Large intestine (tissue), 3 donors: ENCODE measurements at regions not wholly inside any gene's neighbourhood (a gene's known extent, or its start where the extent isn't known, plus 50 kb on each side); places are given as distances from the start of the nearest gene placed in this dataset.
"Not testable (repeated sequence)": the region's sequence is repeated elsewhere in the genome, so short reads cannot be mapped to it uniquely, and the experiment has no call there.

Experiments
- DNase-seq, 2 donors: peaks; one replicate each; pipeline versions ENCODE4 v3.0.0 to v3.0.0-alpha.2; 2013
- H3K27ac ChIP-seq: one replicate; pipeline ENCODE4 v1.5.1; 2013; ENCODE audit warnings: low read length
- H3K27me3 ChIP-seq: 2 replicates; pipeline ENCODE4 v1.6.1; 2013; ENCODE audit warnings: low read length; ENCODE audit not compliant: control insufficient read depth, insufficient read depth
- H3K36me3 ChIP-seq: 2 replicates; pipeline ENCODE4 v1.6.1; 2013; ENCODE audit warnings: low read length; ENCODE audit not compliant: control insufficient read depth, insufficient read depth
- H3K4me1 ChIP-seq: one replicate; pipeline ENCODE4 v1.6.1; 2013; ENCODE audit warnings: low read length; ENCODE audit not compliant: control insufficient read depth, insufficient read depth
- H3K4me3 ChIP-seq: one replicate; pipeline ENCODE4 v1.5.1; 2013; ENCODE audit warnings: low read length
- H3K9me3 ChIP-seq: one replicate; pipeline ENCODE4 v1.6.1; 2013; ENCODE audit warnings: mild to moderate bottlenecking, low read depth, low read length, moderate library complexity; ENCODE audit not compliant: control insufficient read depth
- WGBS: methylation state at CpG from one replicate; pipeline ENCODE4 v1.1.5; 2013; ENCODE audit warnings: low lambda C conversion rate; ENCODE audit not compliant: insufficient coverage; 5-methylcytosine and 5-hydroxymethylcytosine counted together

DNA sequence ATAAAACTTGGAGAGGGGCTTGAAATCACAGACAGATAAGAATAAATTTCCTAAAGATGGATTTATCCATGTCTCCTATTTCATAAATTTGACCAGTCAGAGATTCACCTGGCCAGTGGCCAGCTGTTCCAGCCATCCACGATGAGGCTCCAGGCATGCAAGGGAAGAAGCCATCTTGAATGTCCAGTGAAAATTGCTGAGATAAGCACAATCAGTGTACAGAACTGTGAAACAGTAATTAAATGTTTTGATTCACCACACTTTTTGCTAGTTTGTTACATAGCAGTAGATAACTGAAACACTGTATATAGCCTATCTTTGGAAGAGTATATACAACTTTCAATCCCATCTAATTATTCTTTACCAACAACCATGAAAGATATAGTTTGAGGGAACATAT, 163.5 kb downstream of the HINT1 start:
- no peak for DNase-seq
- Histone ChIP-seq H3K27ac (no peak overlapping the region), H3K27me3 (no peaks in the 10 kb centered on the region), H3K36me3 (no peaks in the 10 kb centered on the region), H3K4me3 (no peak overlapping the region), H3K9me3 (no peaks in the 10 kb centered on the region), H3K4me1 (no peaks in the 10 kb centered on the region)
- 80% methylated on average over 1 of the region's 1 CpG for WGBS

DNA sequence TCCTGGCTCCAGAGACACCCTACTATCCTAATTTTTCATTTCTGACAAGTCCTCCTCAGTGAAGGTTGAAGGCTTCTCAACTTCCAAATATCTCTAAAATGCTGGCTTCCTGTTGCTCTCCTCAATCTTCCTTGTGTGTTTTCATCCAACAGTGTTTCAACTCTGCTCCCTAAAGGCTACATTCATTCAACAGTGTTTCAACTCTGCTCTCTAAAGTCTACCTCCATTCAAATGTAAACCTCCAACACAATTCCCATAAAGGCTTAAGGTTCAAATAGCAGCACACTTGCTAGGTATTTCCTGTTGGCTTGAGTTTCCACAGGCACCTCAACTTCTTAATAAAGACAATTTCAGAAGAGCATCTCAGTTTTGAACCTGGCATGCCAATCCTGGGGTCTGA, 164.8 kb downstream of the HINT1 start:
- Histone ChIP-seq H3K27ac (no peak overlapping the region), H3K4me3 (no peak overlapping the region), H3K4me1 (no peaks in the 10 kb centered on the region), H3K36me3 (no peaks in the 10 kb centered on the region), H3K9me3 (no peaks in the 10 kb centered on the region), H3K27me3 (no peaks in the 10 kb centered on the region)
- no peak for DNase-seq

DNA sequence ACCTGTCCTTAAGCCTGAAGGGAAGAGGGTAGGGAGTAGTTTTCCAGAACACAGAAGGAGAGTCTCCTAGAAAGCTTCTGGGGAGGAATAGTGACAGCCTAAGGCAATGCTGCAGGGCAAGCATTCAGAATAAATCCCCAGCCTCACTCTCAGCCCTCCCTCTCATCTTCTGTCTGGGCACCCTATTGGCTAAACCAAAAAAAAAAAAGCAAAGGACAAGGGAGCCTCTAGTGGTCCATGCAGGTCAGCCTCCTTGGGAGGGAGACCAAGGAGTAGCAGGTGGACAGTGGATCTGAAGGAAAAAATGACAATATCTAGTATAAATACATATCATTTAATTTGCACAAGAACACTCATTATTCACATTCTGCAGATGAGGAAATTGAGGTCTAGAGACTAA, 168.3 kb downstream of the HINT1 start:
- H3K9me3 ChIP-seq, H3K27me3 ChIP-seq, DNase-seq, H3K4me3 ChIP-seq, H3K4me1 ChIP-seq, H3K27ac ChIP-seq, H3K36me3 ChIP-seq: not testable (repeated sequence)

DNA sequence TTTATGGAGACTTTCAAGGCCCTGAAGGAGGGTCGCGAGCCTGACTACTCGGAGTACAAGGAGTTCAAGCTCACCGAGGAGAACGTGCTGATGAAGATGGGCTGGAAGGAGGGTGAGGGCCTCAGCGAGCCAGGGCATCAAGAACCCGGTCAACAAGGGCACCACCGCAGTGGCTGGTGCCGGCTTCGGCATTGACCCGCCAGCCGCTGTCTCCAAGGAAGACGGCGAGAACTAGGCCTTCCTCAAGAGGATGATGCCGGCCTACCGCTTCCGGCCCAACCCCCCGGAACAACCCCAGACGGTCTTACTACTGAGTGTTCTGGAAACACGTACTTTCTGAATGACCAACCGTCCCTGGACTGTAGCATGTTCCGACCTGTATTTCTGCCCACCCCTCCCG, 169.2 kb downstream of the HINT1 start:
- no CpG with 5 or more reads among the region's 23 CpGs for WGBS
- no peak for DNase-seq
- peaks cover 8% of the 10 kb centered on the region for H3K9me3 ChIP-seq
- H3K27me3 ChIP-seq: no peaks in the 10 kb centered on the region
- H3K4me1 ChIP-seq: no peaks in the 10 kb centered on the region
- H3K4me3 ChIP-seq: no peak overlapping the region
- no peak overlapping the region for H3K27ac ChIP-seq
- H3K36me3 ChIP-seq: no peaks in the 10 kb centered on the region

DNA sequence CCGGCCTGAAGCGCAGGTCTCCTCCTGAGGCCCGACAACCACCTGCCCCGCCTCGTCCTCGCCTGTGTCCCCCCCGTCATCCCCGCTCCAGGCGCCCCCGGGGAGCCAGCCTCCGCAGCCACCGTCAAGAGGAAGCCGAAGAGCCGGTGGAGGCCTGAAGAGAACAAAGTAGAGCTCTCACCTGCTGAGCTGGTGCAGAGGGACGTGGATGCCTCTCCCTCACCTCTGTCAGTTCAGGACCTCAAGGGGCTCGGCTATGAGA, 169.9 kb downstream of the HINT1 start:
- WGBS: no CpG with 5 or more reads among the region's 16 CpGs
- Histone ChIP-seq H3K4me3 (no peak overlapping the region), H3K4me1 (no peaks in the 10 kb centered on the region), H3K9me3 (peaks cover 8% of the 10 kb centered on the region), H3K27ac (no peak overlapping the region), H3K36me3 (no peaks in the 10 kb centered on the region), H3K27me3 (no peaks in the 10 kb centered on the region)
- no peak for DNase-seq

DNA sequence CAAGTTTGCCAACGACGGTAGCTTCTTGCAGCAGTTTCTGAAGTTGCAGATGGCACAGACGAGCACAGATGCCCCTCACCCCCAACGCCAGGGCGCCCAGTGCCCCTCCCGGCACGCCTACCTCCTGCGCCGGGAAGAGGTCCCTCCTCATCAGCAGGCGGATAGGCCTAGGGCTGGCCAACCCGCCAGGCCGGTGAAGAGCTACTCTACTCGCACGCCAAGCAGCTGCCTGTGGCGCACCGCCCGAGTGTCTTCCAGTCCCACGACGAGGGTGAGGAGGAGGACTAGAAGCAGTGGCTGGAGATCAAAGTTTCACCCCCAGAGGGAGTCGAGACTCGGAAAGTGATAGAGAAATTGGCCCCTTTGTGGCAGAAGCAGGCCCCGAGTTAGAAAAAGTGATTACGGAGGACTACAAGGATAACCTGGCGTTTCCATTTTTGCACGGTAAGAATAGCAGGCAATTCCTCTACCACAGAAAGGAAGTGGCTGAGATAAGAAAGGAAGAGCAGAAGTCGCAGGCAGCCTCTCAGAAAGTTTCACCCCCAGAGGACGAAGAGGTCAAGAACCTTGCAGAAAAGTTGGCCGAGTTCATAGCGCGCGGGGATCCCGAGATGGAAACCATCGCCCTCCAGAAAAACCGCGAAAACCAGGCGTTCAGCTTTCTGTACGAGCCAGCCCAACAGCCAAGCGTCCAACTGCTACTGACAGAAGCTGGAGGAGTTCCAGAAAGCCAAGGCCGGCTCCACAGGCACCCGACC, 170.4 kb downstream of the HINT1 start:
- Histone ChIP-seq H3K4me1 (no peaks in the 10 kb centered on the region), H3K4me3 (no peak overlapping the region), H3K27me3 (no peaks in the 10 kb centered on the region), H3K36me3 (no peaks in the 10 kb centered on the region), H3K27ac (no peak overlapping the region), H3K9me3 (peaks cover 8% of the 10 kb centered on the region)
- no peak for DNase-seq
- WGBS: 93% methylated on average over 11 of the region's 40 CpGs

DNA sequence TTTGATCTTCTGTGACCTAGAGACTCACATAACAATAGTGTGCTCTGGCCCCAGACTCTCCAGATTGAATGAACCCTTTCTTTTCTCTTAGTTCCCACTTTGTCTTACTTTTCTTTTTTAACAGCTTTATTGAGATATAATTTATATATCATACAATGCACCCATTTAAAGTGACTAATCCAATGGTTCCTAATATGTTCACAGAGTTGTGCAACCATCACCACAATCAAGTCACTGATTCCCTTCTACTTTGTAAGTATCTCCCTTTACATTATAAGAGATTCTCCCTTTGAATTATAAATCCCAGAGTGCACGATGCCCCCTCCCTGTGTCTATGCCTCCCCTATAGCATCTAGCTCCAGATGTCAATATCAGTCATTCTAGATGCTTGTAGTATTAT, 172.4 kb downstream of the HINT1 start:
- no CpG with 5 or more reads among the region's 1 CpG for WGBS
- no peaks in the 10 kb centered on the region for H3K27me3 ChIP-seq
- H3K27ac ChIP-seq: no peak overlapping the region
- DNase-seq: no peak
- H3K4me3 ChIP-seq: no peak overlapping the region
- no peaks in the 10 kb centered on the region for H3K36me3 ChIP-seq
- H3K9me3 ChIP-seq: peaks cover 8% of the 10 kb centered on the region
- H3K4me1 ChIP-seq: no peaks in the 10 kb centered on the region

DNA sequence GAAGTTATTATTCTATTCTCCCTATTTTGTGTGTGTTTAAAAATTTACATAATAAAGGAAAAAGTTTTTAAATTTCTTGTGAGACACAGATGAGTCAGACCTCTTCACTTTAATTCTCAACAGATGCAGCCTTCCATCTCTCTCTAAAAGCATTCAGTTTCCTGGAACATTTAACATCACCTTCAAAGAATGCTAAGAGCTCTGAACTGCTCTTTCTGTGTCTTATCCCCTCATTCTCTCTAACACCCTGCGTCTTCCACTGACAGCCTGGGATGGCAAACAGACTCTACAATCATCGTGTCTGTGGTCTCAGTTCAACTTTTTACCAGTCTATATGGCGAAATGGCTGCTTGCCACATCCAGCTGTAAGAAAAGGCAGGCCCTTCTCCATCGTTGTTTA, 173.0 kb downstream of the HINT1 start:
- H3K27me3 ChIP-seq: no peaks in the 10 kb centered on the region
- no peak for DNase-seq
- no peak overlapping the region for H3K27ac ChIP-seq
- no peaks in the 10 kb centered on the region for H3K4me1 ChIP-seq
- H3K4me3 ChIP-seq: no peak overlapping the region
- no peaks in the 10 kb centered on the region for H3K36me3 ChIP-seq
- H3K9me3 ChIP-seq: peaks cover 8% of the 10 kb centered on the region
- WGBS: 40% methylated on average over 2 of the region's 4 CpGs

DNA sequence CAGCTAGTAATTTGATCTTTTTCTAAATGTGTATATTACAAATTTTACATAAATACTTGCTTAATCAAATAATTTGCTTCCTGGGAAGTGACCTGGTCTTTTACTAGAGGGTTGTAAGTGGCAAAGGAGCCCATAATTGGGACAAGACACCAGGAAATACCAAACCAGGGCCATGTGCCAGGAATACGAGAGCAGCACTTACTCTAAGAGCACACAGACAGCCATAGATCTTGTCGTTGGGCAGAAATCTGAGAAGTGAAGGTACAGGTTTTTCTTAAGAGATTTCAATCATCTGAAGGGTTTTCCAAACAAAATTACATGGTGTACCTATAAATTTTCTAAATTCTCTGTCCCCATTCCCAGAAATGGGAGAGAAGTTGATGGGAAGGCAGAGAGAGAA, 179.3 kb downstream of the HINT1 start:
- H3K9me3 ChIP-seq: peaks cover 3% of the 10 kb centered on the region
- no peak overlapping the region for H3K27ac ChIP-seq
- no peaks in the 10 kb centered on the region for H3K27me3 ChIP-seq
- no peak for DNase-seq
- no peak overlapping the region for H3K4me3 ChIP-seq
- no CpG with 5 or more reads among the region's 2 CpGs for WGBS
- H3K4me1 ChIP-seq: no peaks in the 10 kb centered on the region
- no peaks in the 10 kb centered on the region for H3K36me3 ChIP-seq

DNA sequence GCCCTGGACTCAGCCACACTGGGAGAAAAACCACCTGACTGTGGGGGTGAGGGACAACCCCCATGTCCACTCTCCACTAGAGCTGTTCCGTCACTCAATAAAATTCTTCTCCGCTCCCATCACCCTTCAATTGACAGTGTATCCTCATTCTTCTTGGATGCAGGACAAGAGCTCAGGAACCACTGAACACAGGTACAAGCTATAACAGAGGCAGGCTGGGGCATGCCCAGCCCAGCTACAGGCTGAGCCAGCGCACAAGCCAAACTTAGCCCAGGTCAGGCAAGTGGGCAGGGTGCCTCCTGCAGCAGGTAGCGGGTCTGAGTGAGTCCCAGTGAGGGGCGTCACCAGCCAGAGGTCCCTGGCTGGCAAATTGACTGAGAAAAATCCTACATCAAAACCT, 183.4 kb downstream of the HINT1 start:
- DNase-seq: no peak
- no CpG with 5 or more reads among the region's 5 CpGs for WGBS
- Histone ChIP-seq H3K27ac (no peak overlapping the region), H3K9me3 (peaks cover 3% of the 10 kb centered on the region), H3K36me3 (no peaks in the 10 kb centered on the region), H3K27me3 (no peaks in the 10 kb centered on the region), H3K4me1 (no peaks in the 10 kb centered on the region), H3K4me3 (no peak overlapping the region)

DNA sequence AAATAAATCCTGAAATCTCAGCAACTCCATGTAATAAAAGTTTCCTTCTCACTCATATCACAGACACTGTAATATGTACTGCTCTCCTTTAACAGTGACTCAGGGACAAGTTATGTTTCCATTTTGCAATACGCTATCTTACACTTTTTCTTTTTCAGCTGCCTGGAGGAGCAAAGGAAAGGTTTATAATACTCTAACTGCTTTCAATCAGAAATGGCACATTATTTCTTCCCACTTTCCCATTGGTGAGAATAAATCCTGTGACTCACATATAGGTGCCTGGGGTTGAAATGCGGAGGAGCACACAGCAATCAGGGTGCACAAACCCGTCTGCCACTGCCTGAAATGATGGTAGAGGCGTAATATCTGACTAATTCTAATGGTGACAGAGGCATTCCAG, 186.6 kb downstream of the HINT1 start:
- DNase-seq: peak; percentile 14 to 34
- Histone ChIP-seq H3K27me3 (no peaks in the 10 kb centered on the region), H3K4me3 (no peak overlapping the region), H3K9me3 (peaks cover 3% of the 10 kb centered on the region), H3K36me3 (no peaks in the 10 kb centered on the region), H3K27ac (no peak overlapping the region), H3K4me1 (no peaks in the 10 kb centered on the region)
- WGBS: 90% methylated on average over 2 of the region's 4 CpGs
